Transverse colon (tissue), 4 donors: ENCODE measurements at regions not wholly inside any gene's neighbourhood (a gene's known extent, or its start where the extent isn't known, plus 50 kb on each side); places are given as distances from the start of the nearest gene placed in this dataset.

ENCODE experiments used
- DNase-seq: peaks from one replicate; pipeline ENCODE4 v3.0.0-alpha.2; 2019
- H3K27ac ChIP-seq, 4 donors: fragments of 200-600 bp; sonication (generic); 2 replicates each; pipeline ENCODE4 v1.5.1; 2016 to 2018; ENCODE audit warnings: inconsistent platforms in 4 of 4
- H3K27me3 ChIP-seq: fragments of 200-600 bp; sonication (generic); 2 replicates; pipeline ENCODE4 v1.5.1; 2017; ENCODE audit warnings: inconsistent platforms
- H3K36me3 ChIP-seq, 4 donors: fragments of 200-600 bp; sonication (generic); 2 replicates each; pipeline ENCODE4 v1.5.1; 2017 to 2019; ENCODE audit warnings: inconsistent platforms in 4 of 4
- H3K4me1 ChIP-seq, 4 donors: fragments of 200-600 bp; sonication (generic); 2 replicates each; pipeline ENCODE4 v1.5.1; 2017 to 2020; ENCODE audit warnings: inconsistent platforms in 4 of 4
- H3K4me3 ChIP-seq, 4 donors: fragments of 200-600 bp; sonication (generic); 1 replicate in 1 of 4; 2 replicates in 3 of 4; pipeline versions ENCODE4 v1.5.1 to v1.6.1; 2017 to 2019; ENCODE audit warnings: inconsistent platforms in 4 of 4
- H3K9me3 ChIP-seq, 2 donors: fragments of 200-600 bp; sonication (generic); 2 replicates each; pipeline ENCODE4 v1.5.1; 2017 to 2019; ENCODE audit warnings: inconsistent platforms in 2 of 2
- CTCF ChIP-seq, 5 experiments: fragments of 200-600 bp in 3 of 5; fragments of 450-650 bp in 2 of 5; sonication (generic) in 3 of 5; IDR thresholded peaks; 1 replicate in 2 of 5; 2 replicates in 3 of 5; pipeline ENCODE4 v1.5.1; 2016 to 2017; ENCODE audit warnings: antibody characterized with exemption in 5 of 5, inconsistent platforms in 3 of 5, mild to moderate bottlenecking in 2 of 5, moderate library complexity in 1 of 5
- EP300 ChIP-seq: sonication (generic); formaldehyde crosslinking; IDR thresholded peaks from one replicate; pipeline ENCODE4 v1.6.1; 2017; ENCODE audit warnings: antibody characterized with exemption, low read depth
- POLR2A ChIP-seq: fragments of 450-650 bp; IDR thresholded peaks from one replicate; pipeline ENCODE4 v1.6.1; 2016; ENCODE audit warnings: antibody characterized with exemption, mild to moderate bottlenecking, moderate library complexity
- POLR2AphosphoS5 ChIP-seq, 3 donors: sonication (generic); formaldehyde crosslinking; IDR thresholded peaks; one replicate each; pipeline ENCODE4 v1.6.1; 2016; ENCODE audit warnings: antibody characterized with exemption in 3 of 3
- WGBS, 2 donors: methylation state at CpG; one replicate each; pipeline ENCODE4 v1.1.5; 2018; ENCODE audit warnings: low coverage in 1 of 2; 5-methylcytosine and 5-hydroxymethylcytosine counted together
- in situ Hi-C, 4 donors: fragments of 200-750 bp; cut with MboI; loops; one replicate each; pipeline versions ENCODE4 v1.15.0 to v1.15.1; 2017; ENCODE audit warnings: low sequenced_read_pairs in 3 of 4, low pct_ligation_motif_present in 1 of 4, low pct_unique_long_range_greater_than_20kb in 1 of 4
- intact Hi-C: fragments of 100-400 bp; cut with DNase I; formaldehyde crosslinking; loops from one replicate; pipeline ENCODE4 v1.15.1; 2023; ENCODE audit warnings: low total_unique reads

- Histone ChIP-seq H3K4me1 (peaks cover 0 to 9% (median 4%) of the 10 kb centered on the region in 4 donors), H3K27ac (no peak overlapping the region), H3K4me3 (no peak overlapping the region), H3K9me3 (peaks cover 0 to 4% of the 10 kb centered on the region in 2 donors), H3K36me3 (no peaks in the 10 kb centered on the region), H3K27me3 (no peaks in the 10 kb centered on the region)
- 60% methylated on average over 9 of the region's 9 CpGs; no CpG with 5 or more reads in 1 of the 2 donors for WGBS, 2 donors
- intact Hi-C loops: no loop called here
- in situ Hi-C loops: loop anchor here in 1 of 4 donors (25.0 kb wide), 1 partner anchor 130 kb away; no protein-coding TSS in a partner anchor
- TF ChIP-seq CTCF (IDR thresholded peaks at IDR 0.05) (no peak), POLR2AphosphoS5 (IDR thresholded peaks at IDR 0.05) (no peak), EP300 (no peak), POLR2A (no peak)
- no peak for DNase-seq
Observed at GRCh38 chr16:88281858-88282563, 100.7 kb upstream of the ZNF469 start.

GRCh38 chr16:88282564-88283395 is 100.0 kb upstream of the ZNF469 start:
- TF ChIP-seq POLR2AphosphoS5 (IDR thresholded peaks at IDR 0.05) (no peak), EP300 (no peak), CTCF (IDR thresholded peaks at IDR 0.05) (no peak), POLR2A (no peak)
- WGBS, 2 donors: 31% methylated on average over 7 to 21 of the region's 21 CpGs
- peaks cover 0 to 12% of the 10 kb centered on the region in 2 donors for H3K9me3 ChIP-seq
- in situ Hi-C loops: loop anchor here in 1 of 4 donors (25.0 kb wide), 1 partner anchor 130 kb away; no protein-coding TSS in a partner anchor
- intact Hi-C loops: no loop called here
- no peak for DNase-seq
- H3K27me3 ChIP-seq: no peaks in the 10 kb centered on the region
- H3K4me3 ChIP-seq: no peak overlapping the region
- H3K36me3 ChIP-seq: no peaks in the 10 kb centered on the region
- H3K4me1 ChIP-seq: peaks cover 0 to 9% (median 4%) of the 10 kb centered on the region in 4 donors
- no peak overlapping the region for H3K27ac ChIP-seq

- H3K9me3 ChIP-seq: peaks cover 0 to 13% of the 10 kb centered on the region in 2 donors
- no peaks in the 10 kb centered on the region for H3K36me3 ChIP-seq
- H3K4me3 ChIP-seq: no peak overlapping the region
- in situ Hi-C loops: loop anchor here in 1 of 4 donors (25.0 kb wide), 1 partner anchor 129 kb away; no protein-coding TSS in a partner anchor
- no peak overlapping the region for H3K27ac ChIP-seq
- DNase-seq: no peak
- H3K4me1 ChIP-seq: peaks cover 0 to 9% (median 4%) of the 10 kb centered on the region in 4 donors
- intact Hi-C loops: no loop called here
- WGBS, 2 donors: 92% methylated on average over 9 of the region's 13 CpGs; no CpG with 5 or more reads in 1 of the 2 donors
- no peaks in the 10 kb centered on the region for H3K27me3 ChIP-seq
- TF ChIP-seq EP300 (no peak), POLR2AphosphoS5 (IDR thresholded peaks at IDR 0.05) (no peak), POLR2A (no peak), CTCF (IDR thresholded peaks at IDR 0.05) (no peak)
Observed at GRCh38 chr16:88283596-88283995, 99.2 kb upstream of the ZNF469 start.

GRCh38 chr16:88284101-88284500 is 98.7 kb upstream of the ZNF469 start:
- no peak overlapping the region for H3K27ac ChIP-seq
- DNase-seq: no peak
- H3K9me3 ChIP-seq: peaks cover 0 to 13% of the 10 kb centered on the region in 2 donors
- H3K4me3 ChIP-seq: no peak overlapping the region
- no peak for TF ChIP-seq POLR2A
- no peak for TF ChIP-seq POLR2AphosphoS5 (IDR thresholded peaks at IDR 0.05)
- TF ChIP-seq EP300: no peak
- no peak for TF ChIP-seq CTCF (IDR thresholded peaks at IDR 0.05)
- peaks cover 0 to 9% (median 4%) of the 10 kb centered on the region in 4 donors for H3K4me1 ChIP-seq
- H3K36me3 ChIP-seq: no peaks in the 10 kb centered on the region
- in situ Hi-C loops: loop anchor here in 1 of 4 donors (25.0 kb wide), 1 partner anchor 128 kb away; no protein-coding TSS in a partner anchor
- 97% methylated on average over 3 of the region's 9 CpGs; no CpG with 5 or more reads in 1 of the 2 donors for WGBS, 2 donors
- intact Hi-C loops: no loop called here
- H3K27me3 ChIP-seq: no peaks in the 10 kb centered on the region
